AG04449 (cell line): ENCODE measurements at regions not wholly inside any gene's neighbourhood (a gene's known extent, or its start where the extent isn't known, plus 50 kb on each side); places are given as distances from the start of the nearest gene placed in this dataset.

Source experiments
- CTCF ChIA-PET: fragments of 350-600 bp; formaldehyde crosslinking; extraction: SDS; loops from one replicate; lab custom pipeline; 2021; ENCODE audit warnings: antibody characterized with exemption; lab: Yijun Ruan, JAX
- POLR2A ChIA-PET: fragments of 400-600, 350-600 bp; formaldehyde crosslinking; extraction: SDS; loops from one replicate; lab custom pipeline; 2020; ENCODE audit warnings: antibody characterized with exemption, inconsistent platforms; lab: Yijun Ruan, JAX
- DNase-seq: peaks from one replicate; pipeline ENCODE4 v3.0.0-alpha.2; 2010; ENCODE audit warnings: low read depth, low spot score
- H3K4me3 ChIP-seq: 2 replicates; pipeline ENCODE4 v1.5.1; 2011; ENCODE audit warnings: low read depth, mild to moderate bottlenecking, control low read depth, low read length
- CTCF ChIP-seq: IDR thresholded peaks from one replicate; pipeline ENCODE4 v1.5.1; 2011; ENCODE audit warnings: mild to moderate bottlenecking, moderate library complexity, low read length, control low read depth, inconsistent platforms; ENCODE audit not compliant: insufficient read depth; ENCODE audit errors: missing control alignments

GRCh38 chr4:111483375-111484169, 661.7 kb upstream of the FAM241A start:
- TF ChIP-seq CTCF: no peak
- ChIA-PET POLR2A (no interaction called here), CTCF (interaction anchor here (2.6 kb wide), 1 partner anchor 8 kb away, joined by 9 read pairs; no protein-coding TSS in a partner anchor)
- H3K4me3 ChIP-seq: no peak overlapping the region
- no peak for DNase-seq

- no peak overlapping the region for H3K4me3 ChIP-seq
- ChIA-PET CTCF (no interaction called here), POLR2A (no interaction called here)
- no peak for DNase-seq
- no peak for TF ChIP-seq CTCF
Observed at GRCh38 chr4:111492496-111492895, 652.8 kb upstream of the FAM241A start.

GRCh38 chr4:111494471-111494870, 650.8 kb upstream of the FAM241A start:
- no peak overlapping the region for H3K4me3 ChIP-seq
- TF ChIP-seq CTCF: no peak
- ChIA-PET POLR2A (no interaction called here), CTCF (no interaction called here)
- DNase-seq: no peak

- no peak for DNase-seq
- TF ChIP-seq CTCF: no peak
- no peak overlapping the region for H3K4me3 ChIP-seq
- POLR2A ChIA-PET: no interaction called here
- CTCF ChIA-PET: no interaction called here
Observed at GRCh38 chr4:111494971-111495370, 650.3 kb upstream of the FAM241A start.

- DNase-seq: no peak
- no peak overlapping the region for H3K4me3 ChIP-seq
- no peak for TF ChIP-seq CTCF
- POLR2A ChIA-PET: no interaction called here
- CTCF ChIA-PET: no interaction called here
Observed at GRCh38 chr4:111499291-111499690, 646.0 kb upstream of the FAM241A start.

- TF ChIP-seq CTCF: no peak
- CTCF ChIA-PET: no interaction called here
- H3K4me3 ChIP-seq: no peak overlapping the region
- POLR2A ChIA-PET: no interaction called here
- DNase-seq: no peak
Observed at GRCh38 chr4:111499706-111500105, 645.5 kb upstream of the FAM241A start.
